Erythroblast (primary cell): ENCODE measurements at regions not wholly inside any gene's neighbourhood (a gene's known extent, or its start where the extent isn't known, plus 50 kb on each side); places are given as distances from the start of the nearest gene placed in this dataset.
"Not testable (repeated sequence)": the region's sequence is repeated elsewhere in the genome, so short reads cannot be mapped to it uniquely, and the experiment has no call there.

Source experiments
- DNase-seq, 2 experiments: peaks; one replicate each; lab custom pipeline; 2025; lab: John Stamatoyannopoulos, UW
- GATA1 ChIP-seq: IDR thresholded peaks from 2 replicates; pipeline ENCODE4 v1.6.1; 2011; ENCODE audit warnings: low read depth, mild to moderate bottlenecking, control low read depth, low read length, moderate library complexity
- POLR2A ChIP-seq: IDR thresholded peaks from 2 replicates; pipeline ENCODE4 v1.6.1; 2011; ENCODE audit warnings: mild to moderate bottlenecking, low read length

DNA sequence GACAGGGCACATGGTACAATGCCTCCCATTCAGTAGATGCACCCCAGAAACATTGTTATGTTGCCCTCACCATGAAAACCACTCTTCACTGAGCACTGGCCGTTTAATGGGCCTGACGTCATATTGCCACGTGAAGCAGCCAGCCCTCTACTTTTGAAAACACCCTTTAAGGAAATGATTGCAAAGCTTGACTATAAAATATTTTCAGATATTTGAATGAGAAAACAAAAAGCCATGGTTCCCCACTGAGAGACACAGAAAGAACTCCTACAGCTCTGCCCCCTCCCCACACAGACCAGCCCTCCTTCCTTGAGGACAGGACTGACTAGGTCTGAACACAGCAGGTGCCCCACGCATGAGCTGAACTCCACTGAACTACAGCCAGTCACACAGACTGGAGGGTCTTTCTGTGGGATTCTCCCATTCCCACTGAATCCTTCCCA is 349.1 kb downstream of the ANAPC1 start:
- DNase-seq: peak in 1 of 2 experiments; percentile 40

DNA sequence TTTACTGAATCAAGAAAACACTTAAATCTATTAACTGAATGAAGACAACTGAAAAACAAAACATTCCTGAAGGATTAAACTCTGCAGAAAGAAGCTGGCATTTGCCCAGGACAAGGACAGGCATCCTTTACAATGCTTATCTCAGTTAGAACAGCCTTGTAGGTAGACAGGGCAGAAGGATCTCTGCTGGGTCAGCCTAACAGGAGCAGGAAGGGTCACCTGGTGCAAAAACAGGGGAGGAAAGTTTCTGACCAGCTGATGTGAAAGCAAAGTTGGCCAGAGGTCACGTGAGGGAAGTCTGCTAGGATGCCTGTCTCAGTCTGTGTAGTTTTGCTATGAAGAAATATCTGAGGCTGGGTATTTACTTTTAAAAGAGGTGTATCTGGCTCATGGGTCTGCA is 348.6 kb downstream of the ANAPC1 start:
- TF ChIP-seq POLR2A: no peak
- TF ChIP-seq GATA1: no peak
- DNase-seq: no peak

More for the DNA sequence above, 349.1 kb downstream of the ANAPC1 start:
- TF ChIP-seq GATA1 (no peak), POLR2A (no peak)

- TF ChIP-seq POLR2A: no peak
- no peak for TF ChIP-seq GATA1
Measured at GRCh38 chr2:111537078-111537655, 346.8 kb downstream of the ANAPC1 start.

GRCh38 chr2:111539991-111540390 is 344.0 kb downstream of the ANAPC1 start:
- not testable (repeated sequence) for DNase-seq

More at GRCh38 chr2:111537078-111537655, 346.8 kb downstream of the ANAPC1 start:
- DNase-seq: no peak

DNA sequence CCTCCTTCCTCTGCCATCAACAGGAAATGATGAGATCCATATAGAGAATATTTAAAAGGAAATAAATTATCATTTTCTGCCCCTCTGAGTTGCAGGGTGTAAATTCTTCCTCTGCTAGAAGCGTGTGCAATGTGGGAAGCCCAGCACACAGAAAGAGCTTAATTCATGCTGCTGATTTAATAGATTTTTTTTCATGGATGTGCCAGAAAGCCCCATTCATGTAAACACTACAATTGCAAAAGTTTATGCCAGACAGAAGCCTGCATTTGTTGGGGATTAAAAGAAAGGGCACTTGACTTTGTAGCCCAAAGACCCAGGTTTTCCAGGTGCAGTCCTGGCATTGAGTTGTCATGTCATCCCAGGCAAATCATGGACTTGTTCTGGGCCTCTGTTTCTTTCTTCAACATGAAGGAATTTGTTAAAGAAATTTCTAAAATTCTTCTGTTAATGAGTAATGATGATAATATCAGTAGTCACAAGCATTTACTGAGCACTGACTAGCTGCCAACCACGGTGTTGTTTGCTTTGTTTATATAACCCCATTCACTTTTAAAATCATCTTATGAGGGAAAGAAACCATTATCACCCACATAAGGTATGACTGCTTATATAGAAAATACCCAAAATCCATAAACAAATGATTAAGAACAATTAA is 341.7 kb downstream of the ANAPC1 start:
- DNase-seq: not testable (repeated sequence)

DNA sequence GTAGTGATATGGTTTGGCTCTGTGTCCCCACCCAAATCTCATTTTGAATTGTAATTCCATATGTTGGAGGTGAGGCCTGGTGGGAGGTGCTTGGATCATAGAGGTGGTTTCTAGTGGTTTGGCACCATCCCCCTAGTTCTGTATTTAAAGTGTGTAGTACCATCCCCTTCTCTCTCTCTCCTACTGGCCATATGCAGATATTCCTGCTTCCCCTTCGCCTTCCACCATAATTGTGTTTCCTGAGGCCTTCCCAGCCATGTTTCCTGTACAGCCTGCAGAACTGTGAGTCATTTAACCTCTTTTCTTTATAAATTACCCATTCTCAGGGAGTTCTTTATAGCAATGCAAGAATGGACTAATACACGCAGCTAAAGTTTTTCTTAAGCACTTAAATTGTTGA is 340.0 kb downstream of the ANAPC1 start:
- DNase-seq: not testable (repeated sequence)

DNA sequence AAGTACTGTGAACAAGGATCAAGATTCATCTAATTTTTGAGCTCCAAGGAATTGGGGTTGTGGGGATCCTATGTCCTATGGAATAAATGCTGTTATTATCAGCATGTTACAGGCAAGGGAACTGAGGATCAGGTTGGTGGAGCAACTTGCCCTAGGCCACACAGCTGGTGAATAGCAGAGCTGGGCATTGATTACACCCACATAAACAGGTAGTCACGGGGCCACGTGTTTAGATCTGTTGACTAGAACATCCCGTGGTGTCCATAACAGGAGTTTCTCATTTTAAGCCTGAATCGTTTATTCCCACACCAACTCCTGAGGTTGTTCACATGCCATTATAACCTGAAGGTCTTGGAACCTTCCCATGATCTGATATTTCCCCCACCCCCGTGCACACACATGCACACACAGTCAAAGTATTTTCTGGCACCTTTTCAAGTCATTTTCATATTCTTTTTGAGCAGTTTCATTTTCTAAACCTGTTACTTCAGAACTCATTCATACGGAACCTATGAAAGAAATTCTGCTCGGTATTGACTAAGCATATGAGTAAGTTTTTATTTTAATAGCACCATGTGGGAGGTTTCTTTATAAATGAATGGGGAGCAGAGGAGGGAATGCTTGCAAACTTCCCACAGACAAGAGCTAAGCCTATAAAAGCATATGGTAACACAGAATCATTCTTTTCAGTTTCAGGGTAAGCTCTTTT is 338.1 kb downstream of the ANAPC1 start:
- not testable (repeated sequence) for DNase-seq

DNA sequence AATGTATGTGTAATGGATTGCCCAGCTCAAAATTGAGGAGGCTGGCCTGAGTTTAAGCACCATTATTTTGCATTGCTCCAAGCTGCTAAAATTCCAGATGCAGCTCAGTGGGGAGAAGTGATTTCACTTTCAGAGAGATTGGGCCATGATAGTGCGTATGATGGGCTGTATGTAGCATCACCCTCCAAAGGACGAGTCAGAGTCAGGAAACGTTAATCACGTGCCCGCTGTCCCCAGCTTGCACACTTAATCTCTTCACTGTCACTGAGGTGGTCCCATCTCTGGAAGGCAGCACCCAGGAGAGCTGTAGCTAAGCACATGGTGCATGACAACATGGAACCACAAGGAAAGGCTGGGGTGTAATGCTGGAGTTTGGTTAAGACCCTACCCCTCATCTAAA is 337.4 kb downstream of the ANAPC1 start:
- not testable (repeated sequence) for DNase-seq

- not testable (repeated sequence) for DNase-seq
Measured at GRCh38 chr2:111549174-111549573, 334.8 kb downstream of the ANAPC1 start.

DNA sequence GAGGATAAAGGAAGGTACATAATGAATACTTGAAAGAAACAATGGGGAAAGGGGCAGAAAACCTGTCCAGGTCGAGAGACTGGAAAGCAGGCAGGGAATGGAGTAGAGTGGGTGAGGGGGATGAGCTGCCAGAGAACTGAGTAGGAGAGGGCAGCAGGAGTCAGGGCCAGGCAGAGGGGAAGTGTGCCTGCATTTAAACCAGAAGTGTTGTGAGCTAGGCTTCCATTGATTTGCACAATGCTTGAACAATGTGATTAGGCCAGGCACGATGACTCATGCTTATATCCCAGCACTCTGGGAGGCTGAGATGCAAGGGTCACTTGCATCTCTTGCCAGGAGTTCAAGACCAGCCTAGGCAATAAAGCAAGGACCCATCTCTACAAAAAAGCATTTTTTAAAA is 332.6 kb downstream of the ANAPC1 start:
- not testable (repeated sequence) for DNase-seq

DNA sequence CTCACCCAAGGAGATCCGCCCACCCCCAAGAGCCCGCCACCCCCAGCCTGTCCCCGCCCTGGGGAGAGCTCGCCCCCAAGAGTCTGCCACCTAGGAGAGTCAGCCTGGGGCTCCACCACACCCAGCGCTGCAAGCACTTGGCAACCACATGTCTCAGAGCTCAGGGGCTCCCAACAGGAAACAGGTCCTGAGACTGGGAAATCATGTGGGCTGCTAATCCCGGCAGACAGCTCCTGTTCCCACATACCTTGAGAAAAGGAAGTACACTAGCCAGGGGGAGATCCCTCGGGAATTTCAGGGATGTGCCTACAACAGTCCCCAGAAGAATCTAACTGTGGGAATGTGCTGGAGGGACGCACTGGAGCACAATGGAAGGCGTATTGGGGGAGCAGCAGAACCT is 331.4 kb downstream of the ANAPC1 start:
- not testable (repeated sequence) for DNase-seq

DNA sequence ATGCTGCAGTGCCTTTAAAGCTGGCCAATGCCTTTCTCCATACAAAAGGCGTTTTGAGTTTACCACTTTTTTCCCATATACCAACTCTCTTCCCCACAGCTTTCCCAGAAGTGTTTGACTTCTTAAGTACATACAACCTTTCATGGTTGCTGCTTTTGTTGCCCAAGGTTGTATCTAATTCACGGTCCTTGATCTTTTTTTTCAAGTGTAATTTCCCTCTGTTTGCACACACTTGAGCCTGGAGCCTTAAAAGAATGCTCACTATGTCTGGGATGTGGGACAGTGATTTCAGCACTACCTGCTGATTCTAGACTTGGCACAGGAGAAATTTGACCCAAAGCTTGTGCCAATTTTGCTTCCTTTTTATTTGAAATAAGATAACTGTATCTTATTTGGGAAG is 324.7 kb downstream of the ANAPC1 start:
- not testable (repeated sequence) for DNase-seq

DNA sequence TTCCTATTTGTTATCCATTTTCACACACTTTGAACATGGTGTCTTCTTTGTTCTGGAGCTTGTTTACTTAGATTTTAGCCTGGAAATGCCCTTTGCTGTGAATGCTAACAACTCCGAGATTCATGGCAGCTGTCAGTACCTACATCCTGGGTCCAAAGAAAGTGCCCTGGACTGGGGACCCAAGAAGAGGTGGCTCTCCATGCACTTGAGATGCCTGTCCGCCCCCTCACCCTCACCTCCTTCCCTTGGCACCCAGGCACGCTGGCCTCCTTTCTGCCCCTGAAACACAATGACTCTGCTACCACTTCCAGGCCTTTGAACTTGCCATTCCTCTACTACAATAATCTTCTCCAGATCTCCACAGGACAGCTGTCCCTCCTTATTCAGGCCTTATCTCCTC is 324.2 kb downstream of the ANAPC1 start:
- DNase-seq: not testable (repeated sequence)

DNA sequence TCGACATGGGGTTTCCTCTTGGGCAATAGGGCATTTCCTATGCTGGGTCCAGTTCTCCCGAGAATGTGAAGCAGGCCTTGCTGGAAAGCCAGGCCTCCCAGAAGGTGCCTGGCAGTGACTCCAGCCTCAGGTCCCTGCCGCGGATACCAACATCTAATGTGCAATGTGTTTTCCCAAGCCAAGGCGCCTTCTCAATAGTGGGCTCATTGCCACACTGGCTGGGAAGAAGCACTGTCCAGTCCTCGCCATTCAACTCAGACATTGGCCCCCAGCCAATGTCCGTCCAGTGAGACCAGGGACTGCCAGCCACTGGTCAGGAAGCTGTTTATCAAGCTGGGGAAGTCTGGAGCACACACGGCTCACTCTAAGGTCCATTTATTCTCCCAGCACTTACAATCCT is 317.9 kb downstream of the ANAPC1 start:
- DNase-seq: not testable (repeated sequence)

- DNase-seq: not testable (repeated sequence)
Measured at GRCh38 chr2:111567233-111567632, 316.8 kb downstream of the ANAPC1 start.

DNA sequence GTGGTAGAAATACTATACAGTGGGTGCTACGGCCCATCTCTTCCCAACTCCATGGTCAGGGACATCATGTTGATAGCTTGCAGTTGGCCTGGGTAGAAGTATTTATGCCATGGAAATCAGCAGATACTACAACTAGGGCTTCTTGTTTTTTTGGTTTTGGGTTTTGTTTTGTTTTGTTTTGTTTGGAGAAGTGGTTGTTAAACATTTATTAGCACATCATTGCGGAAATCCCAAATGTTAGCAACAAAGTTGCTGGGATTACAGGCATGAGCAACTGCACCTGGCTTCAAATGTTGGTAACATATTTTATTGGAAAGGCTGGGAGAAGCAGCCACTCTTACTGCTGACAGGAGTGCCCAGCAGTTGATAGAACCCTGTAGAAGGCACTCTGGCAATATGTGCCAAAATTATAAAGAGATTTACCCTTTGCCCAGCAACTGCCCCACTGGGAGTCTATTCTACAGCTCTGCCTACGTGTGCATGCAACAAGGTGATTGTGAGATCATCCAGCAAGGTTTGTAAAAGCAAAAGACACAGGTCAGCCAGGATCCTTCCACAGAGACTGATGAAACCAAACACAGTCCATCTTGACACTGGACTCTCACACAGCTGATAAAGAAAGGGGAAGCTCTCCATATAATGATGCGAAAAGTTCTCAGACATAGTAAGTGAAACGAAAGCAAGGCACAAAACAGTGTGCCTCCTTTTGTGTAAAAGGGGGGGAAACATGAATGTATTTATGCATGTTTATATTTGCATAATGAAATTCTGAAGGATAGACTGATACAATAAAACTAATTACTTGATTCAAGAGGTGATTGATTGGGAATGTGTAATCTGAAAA is 314.4 kb downstream of the ANAPC1 start:
- DNase-seq: not testable (repeated sequence)

DNA sequence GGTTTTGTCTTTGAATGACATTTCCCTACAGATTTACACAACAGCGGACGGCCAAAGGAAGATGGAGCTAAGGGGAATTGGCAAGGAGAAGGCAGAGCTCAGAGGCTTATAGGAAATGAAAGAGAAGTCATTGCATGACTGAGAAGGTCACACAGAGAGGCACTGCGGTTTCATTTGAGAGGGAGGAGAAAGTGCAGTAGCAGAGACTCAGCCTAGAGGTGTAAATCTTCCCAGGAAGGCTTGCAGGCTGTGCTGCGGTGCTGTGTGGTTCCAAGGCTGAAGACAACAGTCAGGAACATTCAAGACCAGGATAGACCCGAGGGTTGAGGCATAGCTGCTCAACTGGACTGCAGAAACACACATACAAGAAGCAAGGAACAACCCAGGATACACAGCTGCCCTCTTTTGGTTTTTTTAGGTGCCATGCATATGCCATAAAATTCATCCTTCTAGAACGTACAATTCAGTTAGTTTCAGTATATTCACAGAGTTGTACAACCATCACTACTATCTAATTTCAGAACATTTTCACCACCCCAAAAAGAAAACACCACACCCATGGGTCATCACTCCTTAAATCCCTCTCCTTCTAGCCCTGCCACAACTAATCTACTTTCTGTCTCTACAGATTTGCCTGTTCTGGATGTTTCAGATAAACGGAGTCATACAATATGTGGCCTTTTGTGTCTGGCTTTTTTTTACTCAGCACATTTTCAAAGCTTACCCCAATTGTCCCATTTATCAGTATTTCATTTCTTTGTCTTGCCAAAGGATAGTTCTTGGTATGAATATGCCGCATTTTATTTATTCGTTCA is 313.5 kb downstream of the ANAPC1 start:
- peak; percentile 20 to 78 for DNase-seq

- DNase-seq: not testable (repeated sequence)
Measured at GRCh38 chr2:111574803-111575202, 309.2 kb downstream of the ANAPC1 start.

DNA sequence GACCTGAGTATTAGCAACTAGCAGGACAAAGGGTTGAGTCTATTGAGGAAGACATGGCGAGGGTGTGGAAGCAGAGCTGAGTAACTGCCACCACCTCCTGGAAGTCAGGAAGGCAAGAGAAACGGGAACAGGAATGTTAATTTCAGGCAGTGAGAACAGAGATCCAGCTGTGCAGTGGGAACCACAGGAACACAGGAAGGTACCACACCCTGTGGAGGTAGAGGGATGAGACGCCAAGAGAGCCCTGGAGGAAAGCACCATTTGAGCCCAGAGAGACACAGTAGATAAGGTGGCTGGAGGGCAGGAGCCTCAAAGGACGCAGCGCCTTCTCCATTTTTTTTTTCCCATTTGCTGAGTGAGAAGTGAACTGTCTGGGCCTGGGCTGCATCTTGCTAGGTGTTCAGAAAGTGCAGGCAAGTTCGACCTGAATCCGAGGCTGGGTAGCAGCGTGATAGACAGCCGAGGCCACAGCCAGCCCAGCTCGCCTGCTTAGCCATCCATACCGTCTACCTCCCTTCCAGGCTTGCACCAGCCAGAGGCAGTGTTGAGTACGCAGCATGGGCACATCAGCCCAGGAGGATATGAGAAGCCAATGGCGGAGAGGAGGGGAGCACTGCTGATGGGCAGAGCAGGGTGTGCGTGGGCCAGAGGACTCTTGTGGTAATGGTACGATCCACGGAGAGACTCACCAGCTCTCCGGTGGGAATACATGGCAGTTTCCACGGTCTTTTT is 306.7 kb downstream of the ANAPC1 start:
- not testable (repeated sequence) for DNase-seq
